Osteoblast (primary cell): ENCODE measurements at regions not wholly inside any gene's neighbourhood (a gene's known extent, or its start where the extent isn't known, plus 50 kb on each side); places are given as distances from the start of the nearest gene placed in this dataset.

ENCODE experiments used
- DNase-seq: peaks from one replicate; pipeline ENCODE4 v3.0.0; 2011; ENCODE audit warnings: low spot score, mixed read lengths; ENCODE audit not compliant: insufficient read length; ENCODE audit errors: missing footprints
- H2AFZ ChIP-seq: 2 replicates; pipeline ENCODE4 v1.6.0; 2011; ENCODE audit warnings: mild to moderate bottlenecking, low read length
- H3K27ac ChIP-seq: 2 replicates; pipeline ENCODE4 v1.5.1; 2011; ENCODE audit warnings: mild to moderate bottlenecking, low read depth, low read length, moderate library complexity
- H3K27me3 ChIP-seq: 2 replicates; pipeline ENCODE4 v1.6.0; 2012; ENCODE audit warnings: mild to moderate bottlenecking, control low read depth, inconsistent platforms, low read length, moderate library complexity; ENCODE audit not compliant: insufficient read depth
- H3K36me3 ChIP-seq: 2 replicates; pipeline ENCODE4 v1.5.1; 2011; ENCODE audit warnings: mild to moderate bottlenecking, low read length, control low read depth, moderate library complexity; ENCODE audit not compliant: insufficient read depth
- H3K4me1 ChIP-seq: 2 replicates; pipeline ENCODE4 v1.5.1; 2011; ENCODE audit warnings: mild to moderate bottlenecking, low read length, control low read depth, moderate library complexity; ENCODE audit not compliant: insufficient read depth
- H3K4me2 ChIP-seq: 2 replicates; pipeline ENCODE4 v1.6.0; 2011; ENCODE audit warnings: mild to moderate bottlenecking, low read length; ENCODE audit not compliant: insufficient read depth
- H3K4me3 ChIP-seq: fragments of 200-600 bp; sonication (generic); 3 replicates; pipeline ENCODE4 v1.5.1; 2012; ENCODE audit warnings: mild to moderate bottlenecking, low read length, inconsistent platforms; ENCODE audit not compliant: insufficient read depth
- H3K79me2 ChIP-seq: 2 replicates; pipeline ENCODE4 v1.6.0; 2012; ENCODE audit warnings: mild to moderate bottlenecking, low read length, control low read depth, inconsistent platforms; ENCODE audit not compliant: insufficient read depth
- H3K9me3 ChIP-seq: 2 replicates; pipeline ENCODE4 v1.5.1; 2011; ENCODE audit warnings: low read depth, low read length, control low read depth
- H4K20me1 ChIP-seq: 2 replicates; pipeline ENCODE4 v1.6.0; 2012; ENCODE audit warnings: mild to moderate bottlenecking, low read length, control low read depth; ENCODE audit not compliant: insufficient read depth
- TF ChIP-seq, protein P1 (sequence below): IDR thresholded peaks from 2 replicates; pipeline ENCODE4 v1.5.1; 2011; ENCODE audit warnings: mild to moderate bottlenecking, low read depth, low read length, moderate library complexity; ENCODE audit errors: extremely low read depth

DNA sequence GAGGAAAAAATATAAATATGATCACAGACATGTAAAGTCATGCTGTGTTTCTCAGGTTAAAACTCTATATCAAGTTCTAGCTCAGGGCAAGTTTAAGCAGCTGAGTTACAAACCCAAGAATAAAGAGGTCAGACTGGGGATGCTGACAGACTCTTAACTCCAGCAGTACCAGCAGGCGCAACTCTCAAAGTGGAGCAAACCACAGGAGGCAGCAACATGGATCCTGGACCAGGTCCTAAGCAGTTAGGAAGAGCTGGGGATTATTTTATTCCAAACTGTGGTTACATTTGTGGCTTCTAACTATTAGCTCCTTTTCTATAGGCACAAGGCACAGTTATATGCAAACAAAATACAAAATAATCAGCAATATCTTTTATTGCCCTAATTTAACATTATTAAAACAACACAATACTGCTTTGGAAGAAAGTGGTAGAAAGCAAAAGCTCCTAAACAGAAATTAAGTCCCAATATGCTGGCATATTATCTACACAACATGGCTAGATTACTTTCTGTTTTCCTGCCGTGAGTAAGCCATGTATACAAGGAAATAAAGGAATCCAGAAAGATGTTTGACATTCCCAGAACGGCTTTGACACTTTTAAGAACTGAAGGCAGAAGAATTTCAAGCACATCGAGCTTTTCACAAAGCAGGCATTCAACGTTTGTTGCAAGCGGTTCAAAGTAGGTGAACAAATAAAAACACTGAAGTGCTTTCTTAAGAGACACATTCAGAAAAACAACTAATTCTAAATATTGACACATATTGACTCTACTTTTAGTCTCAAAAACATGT, 378.8 kb upstream of the ZNF608 start:
- H3K4me3 ChIP-seq = no peak overlapping the region
- H3K4me1 ChIP-seq = no peaks in the 10 kb centered on the region
- no peaks in the 10 kb centered on the region for H3K27me3 ChIP-seq
- H4K20me1 ChIP-seq = no peaks in the 10 kb centered on the region
- H3K27ac ChIP-seq = no peak overlapping the region
- H3K4me2 ChIP-seq = no peak overlapping the region
- H3K36me3 ChIP-seq = no peaks in the 10 kb centered on the region
- TF ChIP-seq, protein P1, sequence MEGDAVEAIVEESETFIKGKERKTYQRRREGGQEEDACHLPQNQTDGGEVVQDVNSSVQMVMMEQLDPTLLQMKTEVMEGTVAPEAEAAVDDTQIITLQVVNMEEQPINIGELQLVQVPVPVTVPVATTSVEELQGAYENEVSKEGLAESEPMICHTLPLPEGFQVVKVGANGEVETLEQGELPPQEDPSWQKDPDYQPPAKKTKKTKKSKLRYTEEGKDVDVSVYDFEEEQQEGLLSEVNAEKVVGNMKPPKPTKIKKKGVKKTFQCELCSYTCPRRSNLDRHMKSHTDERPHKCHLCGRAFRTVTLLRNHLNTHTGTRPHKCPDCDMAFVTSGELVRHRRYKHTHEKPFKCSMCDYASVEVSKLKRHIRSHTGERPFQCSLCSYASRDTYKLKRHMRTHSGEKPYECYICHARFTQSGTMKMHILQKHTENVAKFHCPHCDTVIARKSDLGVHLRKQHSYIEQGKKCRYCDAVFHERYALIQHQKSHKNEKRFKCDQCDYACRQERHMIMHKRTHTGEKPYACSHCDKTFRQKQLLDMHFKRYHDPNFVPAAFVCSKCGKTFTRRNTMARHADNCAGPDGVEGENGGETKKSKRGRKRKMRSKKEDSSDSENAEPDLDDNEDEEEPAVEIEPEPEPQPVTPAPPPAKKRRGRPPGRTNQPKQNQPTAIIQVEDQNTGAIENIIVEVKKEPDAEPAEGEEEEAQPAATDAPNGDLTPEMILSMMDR = no peak
- H3K9me3 ChIP-seq = no peaks in the 10 kb centered on the region
- H2AFZ ChIP-seq = no peak overlapping the region
- no peak for DNase-seq
- no peaks in the 10 kb centered on the region for H3K79me2 ChIP-seq

DNA sequence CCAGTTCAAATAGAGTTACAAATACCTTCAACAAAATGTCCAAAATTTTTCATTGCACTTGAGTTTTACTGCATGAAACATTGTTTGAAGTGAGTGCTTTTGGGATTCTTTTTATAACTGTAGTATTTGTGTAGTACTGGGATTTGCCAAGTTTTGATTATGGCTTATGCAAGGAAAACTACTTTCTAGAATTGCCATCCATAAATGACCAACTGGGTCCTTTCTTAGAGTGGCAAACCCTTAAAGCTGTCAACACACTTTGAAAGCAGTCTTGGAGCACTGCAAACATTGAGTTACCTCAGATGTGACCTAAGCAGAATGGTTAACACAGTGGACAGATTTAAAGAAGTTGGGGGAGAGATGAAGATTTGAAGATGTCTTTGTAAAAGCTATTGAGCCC, 379.6 kb upstream of the ZNF608 start:
- Histone ChIP-seq H3K36me3 (no peaks in the 10 kb centered on the region), H3K4me1 (no peaks in the 10 kb centered on the region), H2AFZ (no peak overlapping the region), H4K20me1 (no peaks in the 10 kb centered on the region), H3K4me3 (no peak overlapping the region), H3K79me2 (no peaks in the 10 kb centered on the region), H3K27ac (no peak overlapping the region), H3K9me3 (no peaks in the 10 kb centered on the region), H3K4me2 (no peak overlapping the region), H3K27me3 (no peaks in the 10 kb centered on the region)
- no peak for DNase-seq
- TF ChIP-seq, protein P1 = no peak

DNA sequence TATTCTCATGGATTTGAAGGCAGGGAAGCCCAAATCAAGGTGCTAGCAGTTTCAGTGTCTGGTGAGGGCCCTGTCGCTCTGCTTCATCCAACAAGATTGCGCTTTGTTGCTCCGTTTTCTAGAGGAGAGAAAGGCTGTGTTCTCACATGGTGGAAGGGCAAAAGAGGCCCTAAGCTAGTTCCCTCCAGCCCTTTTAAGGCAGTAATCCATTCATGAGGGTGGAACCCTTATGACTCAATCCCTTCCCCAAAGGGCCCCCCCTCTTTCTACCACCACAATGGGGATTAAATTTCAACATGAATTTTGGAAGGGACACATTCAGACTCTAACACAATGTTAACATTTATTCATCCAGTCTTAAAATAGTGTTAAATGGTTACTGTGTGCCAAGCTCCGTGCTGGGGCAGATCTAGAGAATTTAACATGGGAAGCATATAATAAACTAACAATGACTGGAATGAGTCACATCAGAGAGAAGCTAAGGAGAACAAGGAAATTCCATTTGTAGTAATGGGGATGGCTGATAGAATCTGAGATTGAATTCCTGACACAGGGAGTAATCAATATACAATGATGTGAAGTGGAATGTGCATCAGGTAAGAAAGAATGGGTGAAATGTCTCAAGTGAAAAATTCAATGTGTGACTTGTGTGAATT, 382.8 kb upstream of the ZNF608 start:
- Histone ChIP-seq H4K20me1 (no peaks in the 10 kb centered on the region), H3K4me3 (no peak overlapping the region), H3K27me3 (no peaks in the 10 kb centered on the region), H3K4me2 (no peak overlapping the region), H3K27ac (no peak overlapping the region), H3K36me3 (no peaks in the 10 kb centered on the region), H3K9me3 (no peaks in the 10 kb centered on the region), H3K79me2 (no peaks in the 10 kb centered on the region), H2AFZ (no peak overlapping the region), H3K4me1 (peaks cover 4% of the 10 kb centered on the region)
- TF ChIP-seq, protein P1 = no peak
- DNase-seq = no peak

DNA sequence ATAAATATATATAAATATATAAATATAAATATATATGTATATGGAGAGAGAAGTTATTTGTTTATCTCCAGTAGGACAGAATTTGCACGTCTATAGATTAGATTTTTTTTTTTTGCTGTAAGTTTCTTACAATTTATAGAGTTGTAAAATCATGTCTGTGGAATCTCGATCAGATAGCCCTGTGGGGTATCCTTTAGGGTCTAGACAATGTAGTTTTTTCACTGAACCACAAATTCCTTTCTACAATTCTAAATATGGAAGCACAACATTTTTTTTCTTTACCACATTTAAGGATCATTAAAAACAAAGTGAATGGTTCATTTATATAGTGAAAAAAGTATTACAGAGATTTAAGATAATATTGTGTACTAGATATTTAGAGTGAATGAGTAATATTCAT, 384.2 kb upstream of the ZNF608 start:
- no peak for DNase-seq
- no peak overlapping the region for H3K27ac ChIP-seq

More for the DNA sequence above, 384.2 kb upstream of the ZNF608 start:
- Histone ChIP-seq H3K9me3 (no peaks in the 10 kb centered on the region), H3K4me1 (peaks cover 13% of the 10 kb centered on the region), H4K20me1 (no peaks in the 10 kb centered on the region), H3K36me3 (no peaks in the 10 kb centered on the region), H2AFZ (no peak overlapping the region), H3K4me2 (no peak overlapping the region), H3K79me2 (no peaks in the 10 kb centered on the region), H3K27me3 (no peaks in the 10 kb centered on the region), H3K4me3 (no peak overlapping the region)
- TF ChIP-seq, protein P1 = no peak
